ENCODE measurements at regions not wholly inside any gene's neighbourhood (a gene's known extent, or its start where the extent isn't known, plus 50 kb on each side); places are given as distances from the start of the nearest gene placed in this dataset.

- H3K27ac Mint-ChIP-seq, result no peak overlapping the region
- no peak overlapping the region for H3K4me3 Mint-ChIP-seq (ENCODE audit: low read depth)
- peaks cover 1% of the 10 kb centered on the region for H3K4me1 Mint-ChIP-seq (ENCODE audit: low read depth)
- DNase-seq (ENCODE audit: low spot score, unreplicated experiment), result no peak
- no peaks in the 10 kb centered on the region for H3K9me3 Mint-ChIP-seq (ENCODE audit: low read depth)
- TF ChIP-seq CTCF (IDR thresholded peaks at IDR 0.05; ENCODE audit: unreplicated experiment), result no peak
- peaks cover 12% of the 10 kb centered on the region for H3K27me3 Mint-ChIP-seq
- H3K36me3 Mint-ChIP-seq (ENCODE audit: insufficient read depth), result no peaks in the 10 kb centered on the region
Measured at GRCh38 chr3:194014756-194015155, 121.2 kb upstream of the HES1 start.

- TF ChIP-seq CTCF (IDR thresholded peaks at IDR 0.05; ENCODE audit: unreplicated experiment), result no peak
- H3K27me3 Mint-ChIP-seq, result peaks cover 4% of the 10 kb centered on the region
- DNase-seq (ENCODE audit: low spot score, unreplicated experiment), result no peak
- H3K4me3 Mint-ChIP-seq (ENCODE audit: low read depth), result no peak overlapping the region
- no peak overlapping the region for H3K27ac Mint-ChIP-seq
- H3K4me1 Mint-ChIP-seq (ENCODE audit: low read depth), result peaks cover 3% of the 10 kb centered on the region
- no peaks in the 10 kb centered on the region for H3K9me3 Mint-ChIP-seq (ENCODE audit: low read depth)
- H3K36me3 Mint-ChIP-seq (ENCODE audit: insufficient read depth), result no peaks in the 10 kb centered on the region
Measured at GRCh38 chr3:194019398-194020165, 116.4 kb upstream of the HES1 start.

- H3K4me3 Mint-ChIP-seq (ENCODE audit: low read depth), result no peak overlapping the region
- H3K36me3 Mint-ChIP-seq (ENCODE audit: insufficient read depth), result no peaks in the 10 kb centered on the region
- no peaks in the 10 kb centered on the region for H3K9me3 Mint-ChIP-seq (ENCODE audit: low read depth)
- no peak for TF ChIP-seq CTCF (IDR thresholded peaks at IDR 0.05; ENCODE audit: unreplicated experiment)
- H3K27me3 Mint-ChIP-seq, result no peaks in the 10 kb centered on the region
- no peak overlapping the region for H3K27ac Mint-ChIP-seq
- no peak for DNase-seq (ENCODE audit: low spot score, unreplicated experiment)
- H3K4me1 Mint-ChIP-seq (ENCODE audit: low read depth), result peaks cover 10% of the 10 kb centered on the region
Measured at GRCh38 chr3:194022052-194022451, 113.9 kb upstream of the HES1 start.

GRCh38 chr3:194022816-194023215 is 113.1 kb upstream of the HES1 start:
- Mint-ChIP-seq H3K4me3 (ENCODE audit: low read depth) (no peak overlapping the region), H3K27me3 (no peaks in the 10 kb centered on the region), H3K27ac (no peak overlapping the region), H3K36me3 (ENCODE audit: insufficient read depth) (no peaks in the 10 kb centered on the region), H3K4me1 (ENCODE audit: low read depth) (peaks cover 10% of the 10 kb centered on the region), H3K9me3 (ENCODE audit: low read depth) (no peaks in the 10 kb centered on the region)
- DNase-seq (ENCODE audit: low spot score, unreplicated experiment), result no peak
- no peak for TF ChIP-seq CTCF (IDR thresholded peaks at IDR 0.05; ENCODE audit: unreplicated experiment)

- DNase-seq (ENCODE audit: low spot score, unreplicated experiment), result no peak
Measured at GRCh38 chr3:194023501-194024280, 112.3 kb upstream of the HES1 start.

More at GRCh38 chr3:194023501-194024280, 112.3 kb upstream of the HES1 start:
- Mint-ChIP-seq H3K27ac (no peak overlapping the region), H3K4me3 (ENCODE audit: low read depth) (no peak overlapping the region), H3K27me3 (no peaks in the 10 kb centered on the region), H3K4me1 (ENCODE audit: low read depth) (peaks cover 10% of the 10 kb centered on the region), H3K9me3 (ENCODE audit: low read depth) (no peaks in the 10 kb centered on the region), H3K36me3 (ENCODE audit: insufficient read depth) (no peaks in the 10 kb centered on the region)
- no peak for TF ChIP-seq CTCF (IDR thresholded peaks at IDR 0.05; ENCODE audit: unreplicated experiment)
